Ovary (tissue), 3 donors: ENCODE measurements at regions not wholly inside any gene's neighbourhood (a gene's known extent, or its start where the extent isn't known, plus 50 kb on each side); places are given as distances from the start of the nearest gene placed in this dataset.

ENCODE experiments used
- CTCF ChIP-seq, 3 donors: fragments of 450-650 bp in 2 of 3; fragments of 200-600 bp in 1 of 3; IDR thresholded peaks; one replicate each; pipeline versions ENCODE4 v1.5.1 to v1.8.0; 2016 to 2022; ENCODE audit warnings: antibody characterized with exemption in 3 of 3, mild to moderate bottlenecking in 1 of 3
- POLR2A ChIP-seq: fragments of 450-650 bp; IDR thresholded peaks from one replicate; pipeline ENCODE4 v1.6.1; 2017; ENCODE audit warnings: antibody characterized with exemption, mild to moderate bottlenecking, moderate library complexity
- donor health status: DM: no; HTN: no; CAD: no.

- TF ChIP-seq CTCF (IDR thresholded peaks at IDR 0.05) (no peak), POLR2A (no peak)
Observed at GRCh38 chr14:56514663-56515371, 64.8 kb upstream of the TMEM260 start.
